T-helper 2 cell (primary cell): ENCODE measurements at regions not wholly inside any gene's neighbourhood (a gene's known extent, or its start where the extent isn't known, plus 50 kb on each side); places are given as distances from the start of the nearest gene placed in this dataset.

Experiments
- DNase-seq, 5 experiments: peaks; one replicate each; pipeline versions ENCODE4 v3.0.0 to v3.0.0-alpha.2; 2012 to 2022

GRCh38 chr1:83571536-83571935 lies 427.4 kb downstream of the TTLL7 start:
- no peak for DNase-seq

- DNase-seq, result no peak
Observed at GRCh38 chr1:83561346-83561745, 437.6 kb downstream of the TTLL7 start.

GRCh38 chr1:83559129-83559840 lies 439.6 kb downstream of the TTLL7 start:
- DNase-seq, result no peak

- no peak for DNase-seq
Observed at GRCh38 chr1:83555871-83556270, 443.1 kb downstream of the TTLL7 start.

- no peak for DNase-seq
Observed at GRCh38 chr1:83554174-83554573, 444.8 kb downstream of the TTLL7 start.

GRCh38 chr1:83552820-83553219 lies 446.1 kb downstream of the TTLL7 start:
- no peak for DNase-seq

- no peak for DNase-seq
Observed at GRCh38 chr1:83548311-83548710, 450.6 kb downstream of the TTLL7 start.

GRCh38 chr1:83547901-83548300 lies 451.0 kb downstream of the TTLL7 start:
- no peak for DNase-seq

GRCh38 chr1:83546874-83547273 lies 452.1 kb downstream of the TTLL7 start:
- no peak for DNase-seq

GRCh38 chr1:83545066-83545862 lies 453.7 kb downstream of the TTLL7 start:
- no peak for DNase-seq

- no peak for DNase-seq
Observed at GRCh38 chr1:83543222-83543973, 455.5 kb downstream of the TTLL7 start.

- DNase-seq, result no peak
Observed at GRCh38 chr1:83531521-83532309, 467.2 kb downstream of the TTLL7 start.

GRCh38 chr1:83530506-83530905 lies 468.4 kb downstream of the TTLL7 start:
- no peak for DNase-seq

- no peak for DNase-seq
Observed at GRCh38 chr1:83527987-83528386, 470.9 kb downstream of the TTLL7 start.

- peak in 1 of 5 experiments; percentile 5 for DNase-seq
Observed at GRCh38 chr1:83520797-83521196, 478.1 kb downstream of the TTLL7 start.

- DNase-seq, result no peak
Observed at GRCh38 chr1:83516369-83516768, 482.6 kb downstream of the TTLL7 start.

- peak in 1 of 5 experiments; percentile 69 for DNase-seq
Observed at GRCh38 chr1:83515578-83516154, 483.3 kb downstream of the TTLL7 start.

GRCh38 chr1:83512373-83513193 lies 486.3 kb downstream of the TTLL7 start:
- DNase-seq, result no peak

GRCh38 chr1:83511146-83511726 lies 487.7 kb downstream of the TTLL7 start:
- no peak for DNase-seq

- no peak for DNase-seq
Observed at GRCh38 chr1:83509301-83509781, 489.6 kb downstream of the TTLL7 start.
